ENCODE measurements at regions not wholly inside any gene's neighbourhood (a gene's known extent, or its start where the extent isn't known, plus 50 kb on each side); places are given as distances from the start of the nearest gene placed in this dataset.

- CTCF ChIA-PET, result no interaction called here
Measured at GRCh38 chr12:46891306-46891705, 65.5 kb upstream of the SLC38A4 start.

DNA sequence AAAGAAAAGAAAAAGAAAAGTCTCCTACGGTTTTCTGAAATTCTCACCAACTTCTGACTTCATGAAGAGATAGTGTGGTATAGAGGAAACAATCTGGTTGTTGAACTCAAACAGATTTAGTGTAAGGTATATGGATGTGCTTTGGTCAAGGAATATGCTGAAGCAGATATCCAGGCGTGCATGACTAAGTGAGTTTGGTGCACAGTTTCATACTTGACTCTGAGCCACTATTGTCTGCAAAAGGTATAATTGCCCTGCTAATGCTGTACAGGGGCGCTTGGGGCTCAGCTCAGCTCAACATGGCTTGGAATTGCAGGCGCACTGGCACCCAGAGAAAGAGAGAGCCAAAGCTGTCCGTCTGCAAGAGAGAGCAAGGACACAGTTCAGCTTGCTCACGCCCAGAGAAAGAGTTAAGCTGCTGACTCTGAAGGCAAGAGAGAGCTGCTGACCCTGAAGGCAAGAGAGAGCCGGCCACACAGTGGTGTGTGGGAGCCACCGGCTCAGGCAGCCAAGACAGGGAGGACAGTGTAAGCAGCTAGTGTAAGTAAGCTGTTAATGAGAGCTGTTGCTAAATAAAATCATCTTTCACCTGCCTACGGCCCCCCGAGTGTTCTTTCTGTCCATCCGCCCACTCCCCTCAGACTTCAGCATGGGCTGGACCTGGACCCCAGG is 66.4 kb upstream of the SLC38A4 start:
- H3K4me1 Mint-ChIP-seq (ENCODE audit: low read depth, unreplicated experiment), result no peaks in the 10 kb centered on the region
- no peaks in the 10 kb centered on the region for H3K36me3 Mint-ChIP-seq (ENCODE audit: insufficient read depth, unreplicated experiment)
- no peak overlapping the region for H3K27ac Mint-ChIP-seq (ENCODE audit: unreplicated experiment)
- no peak for TF ChIP-seq CTCF (IDR thresholded peaks at IDR 0.05; ENCODE audit: unreplicated experiment)
- BruUV-seq (replicated peaks), result no TSS peak
- no peak overlapping the region for H3K4me3 Mint-ChIP-seq (ENCODE audit: low read depth, unreplicated experiment)
- H3K27me3 Mint-ChIP-seq (ENCODE audit: unreplicated experiment), result no peaks in the 10 kb centered on the region
- no peak for DNase-seq
- H3K9me3 Mint-ChIP-seq (ENCODE audit: low read depth, unreplicated experiment), result no peaks in the 10 kb centered on the region
- CTCF ChIA-PET, result no interaction called here
- intact Hi-C loops (cut with micrococcal nuclease; ENCODE audit: unreplicated experiment), result no loop called here

More at GRCh38 chr12:46891306-46891705, 65.5 kb upstream of the SLC38A4 start:
- Mint-ChIP-seq H3K4me1 (ENCODE audit: low read depth, unreplicated experiment) (no peaks in the 10 kb centered on the region), H3K4me3 (ENCODE audit: low read depth, unreplicated experiment) (no peak overlapping the region), H3K27me3 (ENCODE audit: unreplicated experiment) (no peaks in the 10 kb centered on the region), H3K9me3 (ENCODE audit: low read depth, unreplicated experiment) (no peaks in the 10 kb centered on the region), H3K36me3 (ENCODE audit: insufficient read depth, unreplicated experiment) (no peaks in the 10 kb centered on the region), H3K27ac (ENCODE audit: unreplicated experiment) (no peak overlapping the region)
- no TSS peak for BruUV-seq (replicated peaks)
- TF ChIP-seq CTCF (IDR thresholded peaks at IDR 0.05; ENCODE audit: unreplicated experiment), result no peak
- intact Hi-C loops (cut with micrococcal nuclease; ENCODE audit: unreplicated experiment), result no loop called here
- DNase-seq, result no peak

- TF ChIP-seq CTCF (IDR thresholded peaks at IDR 0.05; ENCODE audit: unreplicated experiment), result no peak
- intact Hi-C loops (cut with micrococcal nuclease; ENCODE audit: unreplicated experiment), result no loop called here
- Mint-ChIP-seq H3K27me3 (ENCODE audit: unreplicated experiment) (no peaks in the 10 kb centered on the region), H3K9me3 (ENCODE audit: low read depth, unreplicated experiment) (no peaks in the 10 kb centered on the region), H3K27ac (ENCODE audit: unreplicated experiment) (no peak overlapping the region), H3K36me3 (ENCODE audit: insufficient read depth, unreplicated experiment) (no peaks in the 10 kb centered on the region), H3K4me3 (ENCODE audit: low read depth, unreplicated experiment) (no peak overlapping the region), H3K4me1 (ENCODE audit: low read depth, unreplicated experiment) (no peaks in the 10 kb centered on the region)
- CTCF ChIA-PET, result no interaction called here
- BruUV-seq (replicated peaks), result no TSS peak
- no peak for DNase-seq
Measured at GRCh38 chr12:46892887-46893286, 67.1 kb upstream of the SLC38A4 start.

DNA sequence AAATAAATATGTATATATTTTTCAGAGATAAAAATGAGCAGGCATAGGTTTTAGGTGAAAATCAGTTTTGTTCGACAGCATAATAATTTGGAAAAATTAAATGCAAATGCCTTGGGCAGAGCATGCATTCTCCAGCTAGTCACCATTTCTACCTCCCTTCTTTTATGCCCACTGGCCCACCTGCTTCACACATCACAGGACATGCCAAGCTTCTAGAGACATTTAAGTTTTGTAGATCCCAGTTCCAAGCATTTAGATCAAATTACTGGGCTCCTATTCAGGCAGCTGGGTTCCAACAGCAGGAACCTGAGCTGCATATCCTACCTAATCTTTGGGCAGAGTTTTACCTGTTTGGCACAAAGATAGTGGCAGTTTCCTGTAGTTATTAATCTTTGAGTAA is 67.6 kb upstream of the SLC38A4 start:
- CTCF ChIA-PET, result no interaction called here
- no peak overlapping the region for H3K27ac Mint-ChIP-seq (ENCODE audit: unreplicated experiment)
- no TSS peak for BruUV-seq (replicated peaks)

More for the DNA sequence above, 67.6 kb upstream of the SLC38A4 start:
- Mint-ChIP-seq H3K36me3 (ENCODE audit: insufficient read depth, unreplicated experiment) (no peaks in the 10 kb centered on the region), H3K27me3 (ENCODE audit: unreplicated experiment) (no peaks in the 10 kb centered on the region), H3K4me3 (ENCODE audit: low read depth, unreplicated experiment) (no peak overlapping the region), H3K4me1 (ENCODE audit: low read depth, unreplicated experiment) (no peaks in the 10 kb centered on the region), H3K9me3 (ENCODE audit: low read depth, unreplicated experiment) (no peaks in the 10 kb centered on the region)
- intact Hi-C loops (cut with micrococcal nuclease; ENCODE audit: unreplicated experiment), result no loop called here
- DNase-seq, result no peak
- TF ChIP-seq CTCF (IDR thresholded peaks at IDR 0.05; ENCODE audit: unreplicated experiment), result no peak
